HCT116 (cell line): ENCODE measurements at regions not wholly inside any gene's neighbourhood (a gene's known extent, or its start where the extent isn't known, plus 50 kb on each side); places are given as distances from the start of the nearest gene placed in this dataset.

Experiments used
- ATAC-seq: fragments of 200-7000 bp; cut with Tn5 transposase; 2 replicates; pipeline ENCODE4 v1.9.1; 2020; ENCODE audit warnings: mild to moderate bottlenecking, moderate library complexity
- BruUV-seq: library from RNA; stranded (reverse); fragments of 400-500 nt; replicated peaks from 2 replicates; lab custom pipeline; 2021; lab: Mats Ljungman, UMichigan
- CTCF ChIA-PET: fragments of 300-600 bp; sonication (Branson Sonifier 250); formaldehyde crosslinking; loops from one replicate; lab custom pipeline; 2021; ENCODE audit warnings: antibody characterized with exemption; lab: Charles Lee
- POLR2A ChIA-PET: fragments of 300-600, 350-600 bp; sonication (Branson Sonifier 250); formaldehyde crosslinking; loops from one replicate; lab custom pipeline; 2021; ENCODE audit warnings: antibody characterized with exemption; lab: Charles Lee
- RAD21 ChIA-PET, 2 experiments: fragments of 300-600 bp; sonication (Branson Sonifier 250); formaldehyde crosslinking; loops; one replicate each; lab custom pipeline; 2023; ENCODE audit warnings: low total read pairs in 2 of 2; ENCODE audit not compliant: uncharacterized antibody in 2 of 2, unreplicated experiment in 2 of 2, low non-redundant PET in 1 of 2; lab: Charles Lee
- DNase-seq: peaks from one replicate; pipeline ENCODE4 v3.0.0-alpha.2; 2010; ENCODE audit warnings: low read depth, low spot score
- H2AFZ ChIP-seq: fragments of 200-600 bp; shearing (Covaris generic), sonication (generic); 2 replicates; pipeline ENCODE4 v1.6.1; 2017; ENCODE audit warnings: low read depth, mixed run types, mixed read lengths, antibody characterized with exemption, low read length; ENCODE audit not compliant: poor library complexity, severe bottlenecking
- H3K27ac ChIP-seq: 2 replicates; pipeline ENCODE4 v1.5.1; 2012; ENCODE audit warnings: low read depth, low read length
- H3K27me3 ChIP-seq: fragments of 200-600 bp; sonication (generic); 2 replicates; pipeline ENCODE4 v1.6.1; 2016; ENCODE audit warnings: mixed run types, low read length, mixed read lengths; ENCODE audit not compliant: insufficient read depth
- H3K36me3 ChIP-seq, 2 experiments: fragments of 200-500 bp in 1 of 2; fragments of 200-600 bp in 1 of 2; sonication (Bioruptor generic) in 1 of 2; sonication (generic) in 1 of 2; 2 replicates each; pipeline versions ENCODE4 v1.5.1 to v1.6.1; 2014 to 2016; ENCODE audit warnings: low read length in 2 of 2, inconsistent platforms in 1 of 2, mixed read lengths in 1 of 2, mixed run types in 1 of 2; ENCODE audit not compliant: insufficient read depth in 2 of 2, control insufficient read depth in 1 of 2
- H3K4me1 ChIP-seq, 2 experiments: fragments of 200-600 bp in 1 of 2; sonication (generic) in 1 of 2; 2 replicates each; pipeline versions ENCODE4 v1.5.1 to v1.6.1; 2012 to 2017; ENCODE audit warnings: low read length in 2 of 2, inconsistent platforms in 1 of 2, mild to moderate bottlenecking in 1 of 2, mixed read lengths in 1 of 2, mixed run types in 1 of 2, moderate library complexity in 1 of 2; ENCODE audit not compliant: insufficient read depth in 2 of 2, control insufficient read depth in 1 of 2
- H3K4me2 ChIP-seq: fragments of 200-600 bp; sonication (generic); 2 replicates; pipeline ENCODE4 v1.6.1; 2017; ENCODE audit warnings: mixed run types, low read length, mixed read lengths
- H3K4me3 ChIP-seq, 2 experiments: fragments of 200-600 bp in 1 of 2; sonication (generic) in 1 of 2; replicated peaks in 1 of 2; 2 replicates each; pipeline ENCODE4 v1.5.1; 2011 to 2016; ENCODE audit warnings: low read length in 2 of 2, control low read depth in 1 of 2, low read depth in 1 of 2, mild to moderate bottlenecking in 1 of 2, mixed read lengths in 1 of 2, mixed run types in 1 of 2
- H3K79me2 ChIP-seq: fragments of 200-600 bp; sonication (generic); 2 replicates; pipeline ENCODE4 v1.6.1; 2017; ENCODE audit warnings: mild to moderate bottlenecking, mixed run types, low read length, moderate library complexity, mixed read lengths; ENCODE audit not compliant: insufficient read depth
- H3K9ac ChIP-seq: fragments of 200-600 bp; sonication (generic); 2 replicates; pipeline ENCODE4 v1.6.1; 2016; ENCODE audit warnings: low read length, mixed read lengths
- H3K9me2 ChIP-seq: fragments of 200-600 bp; sonication (generic), shearing (Covaris generic); 2 replicates; pipeline ENCODE4 v1.6.1; 2017; ENCODE audit warnings: mixed run types, mild to moderate bottlenecking, moderate library complexity; ENCODE audit not compliant: insufficient read depth
- H3K9me3 ChIP-seq, 2 experiments: fragments of 200-500 bp in 1 of 2; fragments of 200-600 bp in 1 of 2; sonication (Bioruptor generic) in 1 of 2; sonication (generic) in 1 of 2; 2 replicates each; pipeline ENCODE4 v1.6.1; 2014 to 2017; ENCODE audit warnings: low read length in 2 of 2, mixed read lengths in 2 of 2, inconsistent platforms in 1 of 2, low read depth in 1 of 2, mild to moderate bottlenecking in 1 of 2, mixed run types in 1 of 2, moderate library complexity in 1 of 2; ENCODE audit not compliant: control insufficient read depth in 1 of 2, insufficient read depth in 1 of 2
- H4K20me1 ChIP-seq: fragments of 200-600 bp; sonication (generic), shearing (Covaris generic); 2 replicates; pipeline ENCODE4 v1.6.1; 2017; ENCODE audit warnings: mixed run types, mild to moderate bottlenecking, moderate library complexity; ENCODE audit not compliant: insufficient read depth
- CBX3 ChIP-seq: IDR thresholded peaks from 2 replicates; pipeline ENCODE4 v1.6.1; 2012; ENCODE audit warnings: low read depth
- EGR1 ChIP-seq: IDR thresholded peaks from 2 replicates; pipeline ENCODE4 v1.6.1; 2012; ENCODE audit warnings: low read depth
- SIN3A ChIP-seq: IDR thresholded peaks from 2 replicates; pipeline ENCODE4 v1.6.1; 2012; ENCODE audit warnings: low read depth
- SP1 ChIP-seq: IDR thresholded peaks from 2 replicates; pipeline ENCODE4 v1.6.1; 2012; ENCODE audit warnings: low read depth
- SRF ChIP-seq: IDR thresholded peaks from 2 replicates; pipeline ENCODE4 v1.6.1; 2012; ENCODE audit warnings: low read depth
- TCF7L2 ChIP-seq: IDR thresholded peaks from 2 replicates; pipeline ENCODE4 v1.7.0; 2011; ENCODE audit warnings: borderline replicate concordance, inconsistent platforms; ENCODE audit not compliant: insufficient read depth, insufficient read length; ENCODE audit errors: extremely low read depth
- YY1 ChIP-seq: IDR thresholded peaks from 2 replicates; pipeline ENCODE4 v1.6.1; 2011; ENCODE audit warnings: low read length, low read depth, moderate library complexity, mild to moderate bottlenecking; ENCODE audit not compliant: insufficient replicate concordance; ENCODE audit errors: extremely low read depth
- intact Hi-C: fragments of 100-400 bp; cut with micrococcal nuclease; formaldehyde crosslinking; loops from 2 replicates; pipeline ENCODE4 v1.10.0; 2022
- TF ChIP-seq, protein P1 (sequence below): IDR thresholded peaks from 2 replicates; pipeline ENCODE4 v1.6.1; 2012
- TF ChIP-seq, protein P2 (sequence below): IDR thresholded peaks from 2 replicates; pipeline ENCODE4 v1.6.1; 2011; ENCODE audit warnings: mild to moderate bottlenecking, low read length, moderate library complexity; ENCODE audit not compliant: insufficient replicate concordance; ENCODE audit errors: extremely low read depth
- TF ChIP-seq, protein P3 (sequence below): IDR thresholded peaks from 2 replicates; pipeline ENCODE4 v1.6.1; 2012

DNA sequence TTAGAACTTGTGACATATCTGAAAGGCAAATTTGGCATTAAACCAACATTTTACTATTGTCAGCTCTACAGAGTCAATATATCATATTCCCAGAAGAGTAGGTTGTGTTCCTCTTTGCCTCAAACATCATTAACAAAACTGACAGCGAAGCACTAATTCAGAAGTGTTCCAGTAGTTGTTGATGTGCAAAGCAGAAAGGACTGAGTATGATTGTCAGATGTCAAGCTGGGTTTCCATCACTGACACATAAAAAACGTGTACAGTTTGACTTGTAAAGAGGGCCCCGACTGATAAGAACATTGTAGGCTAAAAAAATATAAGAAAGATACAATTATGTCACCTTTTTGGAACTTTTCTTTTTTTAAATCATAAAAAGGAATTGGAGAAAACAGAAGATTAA, 101.5 kb upstream of the ZNF608 start:
- no peak overlapping the region for H3K9ac ChIP-seq
- CTCF ChIA-PET, result no interaction called here
- H3K9me2 ChIP-seq, result no peaks in the 10 kb centered on the region
- H3K36me3 ChIP-seq, result no peaks in the 10 kb centered on the region
- intact Hi-C loops, result no loop called here
- ATAC-seq (no peak), DNase-seq (no peak)
- no TSS peak for BruUV-seq
- H3K4me3 ChIP-seq, result no peak overlapping the region
- H3K9me3 ChIP-seq, result no peaks in the 10 kb centered on the region
- no peaks in the 10 kb centered on the region for H3K4me1 ChIP-seq
- no peak overlapping the region for H3K27ac ChIP-seq
- no peaks in the 10 kb centered on the region for H3K79me2 ChIP-seq
- H4K20me1 ChIP-seq, result no peaks in the 10 kb centered on the region
- no peak for TF ChIP-seq CBX3
- TF ChIP-seq, protein P1, sequence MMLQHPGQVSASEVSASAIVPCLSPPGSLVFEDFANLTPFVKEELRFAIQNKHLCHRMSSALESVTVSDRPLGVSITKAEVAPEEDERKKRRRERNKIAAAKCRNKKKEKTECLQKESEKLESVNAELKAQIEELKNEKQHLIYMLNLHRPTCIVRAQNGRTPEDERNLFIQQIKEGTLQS, result no peak
- POLR2A ChIA-PET, result no interaction called here
- RAD21 ChIA-PET, result no interaction called here
- no peak overlapping the region for H2AFZ ChIP-seq
- H3K27me3 ChIP-seq, result no peaks in the 10 kb centered on the region
- no peak overlapping the region for H3K4me2 ChIP-seq

DNA sequence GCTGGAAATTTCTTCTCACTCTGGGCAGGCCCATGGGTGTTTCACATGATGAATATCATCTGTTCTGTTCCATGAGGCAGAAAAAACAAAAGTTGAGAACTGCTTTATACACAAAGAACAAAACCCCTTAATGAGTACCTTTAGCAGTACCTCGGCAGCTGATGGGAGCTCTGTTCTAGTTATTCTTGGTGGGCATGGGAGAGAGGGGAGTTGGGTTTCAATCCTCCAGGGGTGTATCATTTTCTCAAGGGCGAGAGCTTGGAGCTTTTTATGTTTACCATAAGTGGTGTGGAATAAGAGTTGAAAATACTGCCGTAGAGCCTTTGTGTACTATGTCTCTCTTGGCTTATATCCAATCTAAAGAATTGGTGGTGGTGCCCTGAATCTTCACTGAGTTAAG, 103.3 kb upstream of the ZNF608 start:
- intact Hi-C loops, result no loop called here
- Histone ChIP-seq H3K36me3 (no peaks in the 10 kb centered on the region), H3K9ac (no peak overlapping the region), H3K9me3 (no peaks in the 10 kb centered on the region), H3K9me2 (no peaks in the 10 kb centered on the region), H3K4me1 (no peaks in the 10 kb centered on the region), H4K20me1 (no peaks in the 10 kb centered on the region), H3K4me3 (no peak overlapping the region), H3K27me3 (no peaks in the 10 kb centered on the region), H3K4me2 (no peak overlapping the region), H3K79me2 (no peaks in the 10 kb centered on the region), H2AFZ (no peak overlapping the region), H3K27ac (no peak overlapping the region)
- no TSS peak for BruUV-seq
- TF ChIP-seq SIN3A (no peak), TCF7L2 (no peak), SP1 (no peak), YY1 (no peak), EGR1 (no peak), SRF (no peak)
- TF ChIP-seq, protein P2, sequence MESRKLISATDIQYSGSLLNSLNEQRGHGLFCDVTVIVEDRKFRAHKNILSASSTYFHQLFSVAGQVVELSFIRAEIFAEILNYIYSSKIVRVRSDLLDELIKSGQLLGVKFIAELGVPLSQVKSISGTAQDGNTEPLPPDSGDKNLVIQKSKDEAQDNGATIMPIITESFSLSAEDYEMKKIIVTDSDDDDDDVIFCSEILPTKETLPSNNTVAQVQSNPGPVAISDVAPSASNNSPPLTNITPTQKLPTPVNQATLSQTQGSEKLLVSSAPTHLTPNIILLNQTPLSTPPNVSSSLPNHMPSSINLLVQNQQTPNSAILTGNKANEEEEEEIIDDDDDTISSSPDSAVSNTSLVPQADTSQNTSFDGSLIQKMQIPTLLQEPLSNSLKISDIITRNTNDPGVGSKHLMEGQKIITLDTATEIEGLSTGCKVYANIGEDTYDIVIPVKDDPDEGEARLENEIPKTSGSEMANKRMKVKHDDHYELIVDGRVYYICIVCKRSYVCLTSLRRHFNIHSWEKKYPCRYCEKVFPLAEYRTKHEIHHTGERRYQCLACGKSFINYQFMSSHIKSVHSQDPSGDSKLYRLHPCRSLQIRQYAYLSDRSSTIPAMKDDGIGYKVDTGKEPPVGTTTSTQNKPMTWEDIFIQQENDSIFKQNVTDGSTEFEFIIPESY, result no peak
- TF ChIP-seq, protein P3, sequence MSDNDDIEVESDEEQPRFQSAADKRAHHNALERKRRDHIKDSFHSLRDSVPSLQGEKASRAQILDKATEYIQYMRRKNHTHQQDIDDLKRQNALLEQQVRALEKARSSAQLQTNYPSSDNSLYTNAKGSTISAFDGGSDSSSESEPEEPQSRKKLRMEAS, result no peak
- TF ChIP-seq, protein P1, result no peak
- no peak for DNase-seq
- ChIA-PET CTCF (no interaction called here), RAD21 (no interaction called here), POLR2A (no interaction called here)
- ATAC-seq, result no peak
